ENCODE measurements at regions not wholly inside any gene's neighbourhood (a gene's known extent, or its start where the extent isn't known, plus 50 kb on each side); places are given as distances from the start of the nearest gene placed in this dataset.

DNA sequence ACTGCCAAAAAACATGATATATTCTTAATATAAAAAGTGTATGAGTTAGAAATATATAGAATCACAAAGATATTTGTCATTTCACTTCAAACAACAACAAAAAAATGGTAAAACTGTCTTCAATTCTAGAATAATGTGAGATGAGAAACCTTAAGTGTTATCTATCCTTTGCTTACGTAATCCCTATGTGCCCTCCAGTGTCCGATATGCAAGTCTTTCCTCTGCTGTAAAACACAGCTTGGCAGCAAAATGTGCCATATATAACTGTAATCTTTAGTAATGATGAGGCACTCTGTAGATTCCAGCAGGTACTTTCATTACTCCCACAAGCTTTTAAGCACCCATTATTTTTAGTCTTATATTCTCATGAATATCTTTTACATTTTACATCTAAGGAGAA lies 555.1 kb upstream of the FRG1 start:
- DNase-seq (ENCODE audit: low spot score), result no peak

DNA sequence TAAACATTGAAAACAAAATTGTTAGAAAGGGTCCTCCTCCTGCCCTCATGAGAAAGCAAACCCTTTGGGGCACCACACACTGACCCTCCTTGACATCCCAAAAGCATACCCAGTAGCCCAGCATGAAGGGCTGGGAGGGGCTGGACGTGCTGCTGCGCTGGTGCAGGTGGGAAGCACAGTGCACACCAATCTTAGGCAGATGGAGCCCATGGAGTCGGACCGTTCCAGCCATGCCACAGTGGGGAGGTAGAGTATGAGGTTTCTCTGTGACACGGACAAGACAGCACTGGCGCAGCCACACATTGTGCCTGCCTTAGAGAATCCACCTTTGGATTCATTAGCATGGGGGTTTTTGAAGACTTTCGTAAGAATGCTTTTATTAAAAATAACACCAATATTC lies 544.2 kb upstream of the FRG1 start:
- no peak for DNase-seq (ENCODE audit: low spot score)

DNA sequence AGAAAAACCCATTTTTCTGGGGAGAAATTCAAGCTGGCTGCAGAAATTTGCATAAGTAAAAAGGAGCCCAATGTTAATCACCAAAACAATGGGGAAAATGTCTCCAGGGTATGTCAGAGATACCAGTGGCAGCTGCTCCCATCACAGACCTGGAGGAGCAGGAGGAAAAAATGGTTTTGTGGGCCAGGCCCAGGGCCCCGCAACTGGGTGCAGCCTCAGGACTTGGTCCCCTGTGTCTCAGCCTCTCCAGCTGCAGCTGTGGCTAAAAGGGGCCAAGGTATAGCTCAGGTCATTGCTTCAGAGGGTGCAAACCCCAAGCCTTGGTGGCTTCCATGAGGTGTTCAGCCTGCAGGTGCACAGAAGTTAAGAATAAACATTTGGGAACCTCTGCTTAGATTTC lies 536.4 kb upstream of the FRG1 start:
- no peak for DNase-seq (ENCODE audit: low spot score)

DNA sequence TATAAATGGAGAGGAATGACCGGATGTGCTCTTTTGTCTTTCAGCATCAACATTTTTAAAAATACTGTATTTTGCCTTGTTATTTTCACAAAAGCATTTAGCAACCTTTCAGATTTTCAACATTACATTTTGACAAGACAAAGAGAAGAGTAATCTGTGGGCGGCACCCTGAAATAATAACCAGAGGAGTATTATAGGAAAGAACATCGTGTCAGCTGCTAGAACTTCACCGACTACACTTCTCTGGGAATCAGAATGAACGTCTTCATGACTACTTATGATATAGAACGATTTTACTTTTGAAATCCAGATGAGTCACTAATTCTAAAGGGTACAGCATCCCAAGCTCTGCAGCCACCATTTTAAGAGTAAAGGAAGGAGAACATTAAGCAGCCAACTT lies 531.5 kb upstream of the FRG1 start:
- no peak for DNase-seq (ENCODE audit: low spot score)

DNA sequence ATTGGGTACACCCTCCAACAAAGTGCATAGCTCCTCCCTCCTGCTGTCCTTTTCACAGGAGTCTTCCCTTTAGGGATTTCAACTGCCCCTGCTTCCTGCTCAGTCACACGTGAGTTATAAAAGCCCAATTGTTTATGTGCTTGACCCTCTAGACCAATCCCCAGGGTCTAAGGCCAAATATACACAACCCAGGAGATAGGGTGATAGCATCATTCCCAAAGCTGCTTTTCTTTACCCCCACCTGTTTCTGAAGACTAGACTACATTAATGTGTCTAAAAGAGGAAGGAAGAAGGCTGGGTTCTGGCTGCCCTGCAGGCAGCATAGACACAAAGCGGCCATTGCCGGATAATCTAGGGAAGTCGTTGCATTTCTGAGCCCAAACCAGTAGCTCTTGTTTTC lies 526.7 kb upstream of the FRG1 start:
- DNase-seq (ENCODE audit: low spot score), result no peak

DNA sequence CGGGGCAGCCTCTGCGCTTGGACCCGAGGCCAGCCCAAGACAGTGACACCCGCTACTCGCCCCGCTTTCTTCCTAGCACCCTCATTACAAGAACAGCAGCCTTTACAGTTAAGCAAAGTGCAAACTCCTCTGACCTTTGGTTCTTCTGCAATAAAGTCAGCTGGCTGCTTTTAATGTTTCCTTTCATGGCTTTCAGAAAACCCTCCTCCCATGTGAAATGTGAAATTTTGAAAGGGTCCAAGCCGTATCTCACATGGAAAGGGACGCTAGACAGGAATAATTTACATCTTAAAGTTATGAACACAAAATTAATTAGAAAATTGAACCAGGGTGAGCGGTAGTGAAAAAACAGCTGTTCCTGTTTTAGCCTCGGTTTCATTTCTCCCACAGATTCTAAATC lies 520.1 kb upstream of the FRG1 start:
- no peak for DNase-seq (ENCODE audit: low spot score)

DNA sequence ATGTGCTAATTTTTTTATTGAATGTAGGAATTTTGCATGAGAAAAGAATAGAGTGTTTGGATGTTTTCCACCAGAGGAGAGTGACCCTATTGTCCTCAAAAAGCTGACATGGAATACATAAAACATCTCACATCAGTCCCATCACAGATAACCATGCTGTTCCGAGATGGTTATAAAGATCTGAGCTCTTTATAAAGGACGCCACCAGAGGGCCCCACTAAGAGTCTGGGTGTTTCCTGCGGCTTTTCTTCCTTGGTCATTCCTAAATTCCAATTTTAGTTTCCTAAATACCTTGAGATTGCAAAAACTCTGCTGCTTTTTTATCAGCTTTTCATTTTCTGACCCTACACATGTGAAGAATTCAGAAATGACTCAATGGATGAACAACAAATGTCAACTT lies 504.5 kb upstream of the FRG1 start:
- no peak for DNase-seq (ENCODE audit: low spot score)

DNA sequence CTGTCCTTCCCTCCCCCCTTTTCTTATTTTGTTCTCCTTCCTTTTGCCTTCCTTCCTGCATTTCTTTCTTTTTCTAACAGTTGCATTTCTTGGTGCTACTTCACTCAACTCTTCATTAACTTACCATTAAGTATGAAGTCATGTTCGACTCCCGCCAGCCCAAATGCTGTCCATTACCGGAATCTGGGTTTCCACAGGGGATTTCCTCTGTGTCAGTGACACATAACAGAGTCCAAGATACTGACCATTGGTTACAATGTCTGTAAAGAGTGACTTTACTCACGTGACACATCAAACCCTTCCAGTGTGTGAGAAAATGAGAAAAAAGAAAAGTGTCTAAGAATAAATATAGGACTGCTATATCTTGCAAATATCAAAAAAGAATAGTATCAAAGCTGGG lies 500.0 kb upstream of the FRG1 start:
- no peak for DNase-seq (ENCODE audit: low spot score)

DNA sequence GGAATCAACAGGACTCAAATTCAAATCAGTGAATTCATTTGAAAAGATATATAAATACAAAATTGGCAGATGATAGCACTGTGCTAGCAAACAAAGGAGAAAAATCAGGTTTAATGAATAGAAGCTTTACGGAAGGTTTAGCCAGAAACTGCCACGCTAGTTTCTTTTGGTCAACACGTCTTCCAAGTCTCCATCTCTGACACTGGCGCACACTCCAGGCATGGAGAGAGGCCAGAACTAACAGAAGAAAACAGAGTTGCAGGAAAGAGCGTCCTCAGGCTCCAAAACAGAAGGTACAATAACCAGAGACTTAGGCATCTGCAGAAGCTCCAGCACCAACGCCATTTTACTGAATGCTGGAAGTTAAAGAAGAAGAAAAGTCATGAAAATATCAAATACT lies 497.3 kb upstream of the FRG1 start:
- DNase-seq (ENCODE audit: low spot score), result no peak

DNA sequence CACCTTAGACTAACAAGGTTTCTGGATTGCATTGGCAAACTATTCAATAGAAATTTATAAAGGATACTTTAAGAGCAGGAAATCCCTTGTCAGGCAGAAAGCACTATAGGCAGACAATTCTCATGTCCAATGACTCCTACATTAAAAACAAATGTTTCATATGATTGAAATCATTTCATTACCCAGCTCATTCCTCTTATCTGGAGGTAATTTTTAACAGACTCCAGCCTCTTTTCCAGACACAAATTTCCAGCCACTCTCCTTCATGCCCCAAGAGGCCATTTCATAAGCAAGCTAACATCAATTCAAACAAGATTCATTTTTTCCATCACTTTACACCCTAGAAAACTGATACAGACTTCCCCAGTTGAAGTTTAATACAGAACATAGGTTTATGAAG lies 495.1 kb upstream of the FRG1 start:
- no peak for DNase-seq (ENCODE audit: low spot score)

DNA sequence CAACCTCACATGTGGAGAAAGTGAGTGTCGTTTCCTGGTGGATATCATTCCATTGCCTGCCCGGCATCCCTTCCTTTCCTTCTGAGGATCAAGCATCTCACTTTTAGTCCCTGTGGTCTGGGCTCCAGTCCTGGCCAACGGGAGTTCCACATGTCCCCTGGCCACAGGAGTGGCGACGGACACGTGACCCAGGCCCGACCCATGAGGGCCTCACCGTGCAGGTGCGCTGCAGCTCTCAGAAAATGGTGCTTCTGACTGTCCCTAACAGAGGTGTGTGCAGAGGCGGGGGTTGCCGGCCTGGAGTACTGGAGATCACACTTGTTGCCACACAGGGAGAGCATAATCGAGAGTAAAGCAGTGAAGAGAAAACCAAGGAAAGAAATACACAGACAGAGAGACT lies 476.9 kb upstream of the FRG1 start:
- no peak for DNase-seq (ENCODE audit: low spot score)

DNA sequence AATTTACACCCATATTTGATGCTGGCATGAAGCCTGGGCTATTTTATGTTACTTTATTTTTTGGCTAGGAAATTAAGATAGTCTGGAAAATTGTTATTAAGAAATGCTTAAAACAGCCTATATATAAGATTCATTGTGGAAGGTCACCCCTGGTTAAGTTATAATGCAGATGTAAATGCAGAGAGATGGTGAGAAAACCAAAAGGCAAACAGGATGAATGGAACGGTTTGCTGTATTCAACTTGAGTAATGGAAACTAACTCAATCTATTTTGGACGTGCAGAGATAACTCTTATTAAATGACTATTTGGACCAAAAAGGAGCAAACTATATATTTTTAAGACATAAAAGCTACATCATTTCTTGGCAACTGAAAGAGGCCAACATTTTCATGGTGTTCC lies 446.3 kb upstream of the FRG1 start:
- no peak for DNase-seq (ENCODE audit: low spot score)

DNA sequence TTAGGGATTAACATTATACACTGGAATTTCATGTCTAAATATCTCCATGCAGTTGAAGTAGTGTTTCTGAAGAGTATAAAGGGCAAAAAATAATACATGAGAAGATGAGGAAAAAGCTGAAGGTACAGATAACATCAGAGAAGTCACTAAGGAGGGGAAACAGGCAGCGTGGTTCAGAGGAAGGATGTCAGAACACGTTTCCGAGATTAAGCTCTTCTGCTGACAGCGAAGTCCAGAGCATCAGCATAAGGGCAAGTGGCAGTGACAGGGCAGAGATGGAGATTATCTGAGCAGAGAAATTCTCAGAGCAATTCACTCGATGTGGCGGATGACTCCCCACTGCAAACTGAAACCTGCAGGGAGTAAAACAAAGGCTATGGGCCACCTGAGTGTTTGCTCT lies 443.2 kb upstream of the FRG1 start:
- DNase-seq (ENCODE audit: low spot score), result no peak

DNA sequence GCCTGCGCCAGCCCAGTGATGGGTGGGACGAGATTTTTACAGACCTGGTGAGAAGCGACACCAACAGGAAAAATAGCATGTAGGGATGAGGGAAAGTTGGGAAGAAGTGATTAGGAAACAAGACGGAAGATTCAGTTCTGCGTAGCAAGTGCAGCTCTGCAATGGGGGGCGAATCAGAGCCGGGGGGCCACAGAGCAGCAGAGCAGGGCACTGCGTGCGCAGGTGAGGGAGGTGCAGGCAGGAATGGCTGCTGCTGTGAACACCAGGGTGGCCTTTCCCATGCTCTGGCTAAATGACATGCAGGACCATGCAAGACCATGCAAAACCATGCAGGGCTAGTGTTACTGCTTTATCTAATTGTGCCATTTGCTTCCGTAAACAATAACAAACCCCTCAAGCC lies 442.7 kb upstream of the FRG1 start:
- no peak for DNase-seq (ENCODE audit: low spot score)

DNA sequence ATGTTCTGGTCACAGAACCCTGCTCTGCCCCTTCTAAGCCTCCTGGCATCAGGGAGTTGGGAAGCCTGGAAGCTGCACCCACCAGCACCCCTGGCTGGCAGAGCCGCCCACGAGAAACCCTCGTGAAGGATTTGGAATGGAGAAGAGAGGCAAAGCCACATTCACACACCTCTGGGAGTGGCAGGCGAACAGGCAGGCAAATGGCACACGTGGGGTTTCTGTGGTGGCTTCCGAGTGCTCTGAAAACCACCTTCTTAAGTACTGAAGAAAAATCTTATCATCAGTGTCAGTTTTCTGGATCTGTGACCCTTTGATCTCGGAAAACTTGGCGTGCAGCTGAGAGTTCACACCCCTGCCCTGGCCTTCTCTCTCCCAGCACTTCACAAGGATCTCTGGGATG lies 442.2 kb upstream of the FRG1 start:
- DNase-seq (ENCODE audit: low spot score), result no peak

DNA sequence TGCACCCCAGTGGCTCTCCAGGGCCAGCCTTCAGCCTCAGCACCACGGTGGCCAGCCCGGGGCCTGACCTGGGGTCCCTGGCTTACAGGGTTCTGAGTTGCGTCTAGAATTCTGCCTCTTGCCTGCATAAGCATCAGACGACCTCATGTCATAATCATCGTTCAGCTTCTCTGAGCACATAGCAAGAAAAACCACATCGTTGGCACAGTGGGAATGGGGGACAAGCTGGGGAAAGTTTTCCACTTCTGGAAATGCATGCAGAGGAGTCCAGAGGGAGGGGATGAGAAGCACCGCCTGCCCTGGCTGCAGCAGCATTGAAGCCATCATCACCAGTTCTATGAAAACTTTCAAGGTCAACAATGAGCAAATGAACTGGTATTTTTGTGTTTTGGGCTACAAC lies 441.0 kb upstream of the FRG1 start:
- DNase-seq (ENCODE audit: low spot score), result no peak

DNA sequence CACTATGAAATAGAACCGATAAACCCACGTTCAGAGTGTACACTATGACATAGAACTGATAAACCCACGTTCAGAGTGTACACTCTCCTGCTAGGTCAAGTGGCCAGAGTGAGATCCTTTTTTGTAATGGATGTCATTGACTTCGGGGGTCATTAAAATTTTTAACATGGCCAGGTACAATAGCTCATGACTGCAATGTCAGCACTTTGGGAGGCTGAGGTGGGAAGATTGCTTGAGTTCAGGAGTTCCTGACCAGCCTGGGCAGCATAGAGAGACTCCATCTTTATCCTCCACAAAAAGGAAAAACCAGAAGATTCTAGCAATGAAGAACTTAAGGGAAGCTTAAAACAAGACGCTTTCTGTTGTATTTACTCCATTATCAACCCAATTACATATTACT lies 439.7 kb upstream of the FRG1 start:
- DNase-seq (ENCODE audit: low spot score), result no peak

DNA sequence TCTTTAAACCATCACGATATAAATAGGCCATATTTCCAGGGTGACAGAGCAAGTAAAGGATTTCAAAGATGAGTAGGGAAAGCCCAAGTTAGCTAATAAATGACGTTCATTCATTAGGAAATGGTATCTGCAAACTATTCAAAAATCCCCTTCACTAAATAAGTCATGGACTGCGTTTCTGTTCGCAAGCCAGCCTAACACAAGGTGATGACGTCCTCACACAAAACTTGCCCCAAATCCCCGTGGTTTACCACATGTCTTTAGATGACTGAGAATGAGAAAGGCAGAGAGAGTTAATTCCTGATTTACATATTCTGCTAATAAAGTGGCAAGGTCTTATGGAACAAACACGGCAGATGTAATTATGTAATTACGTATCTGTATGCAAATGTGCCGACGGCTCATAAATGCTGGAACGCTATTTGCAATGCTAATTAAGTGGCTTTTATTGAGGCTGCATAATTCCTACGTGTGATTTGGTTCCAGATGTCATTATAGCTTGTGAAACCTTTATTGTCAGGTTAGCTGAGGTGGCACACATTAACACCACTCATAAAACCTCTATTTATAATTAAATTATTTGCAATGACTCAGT lies 437.7 kb upstream of the FRG1 start:
- no peak for DNase-seq (ENCODE audit: low spot score)

DNA sequence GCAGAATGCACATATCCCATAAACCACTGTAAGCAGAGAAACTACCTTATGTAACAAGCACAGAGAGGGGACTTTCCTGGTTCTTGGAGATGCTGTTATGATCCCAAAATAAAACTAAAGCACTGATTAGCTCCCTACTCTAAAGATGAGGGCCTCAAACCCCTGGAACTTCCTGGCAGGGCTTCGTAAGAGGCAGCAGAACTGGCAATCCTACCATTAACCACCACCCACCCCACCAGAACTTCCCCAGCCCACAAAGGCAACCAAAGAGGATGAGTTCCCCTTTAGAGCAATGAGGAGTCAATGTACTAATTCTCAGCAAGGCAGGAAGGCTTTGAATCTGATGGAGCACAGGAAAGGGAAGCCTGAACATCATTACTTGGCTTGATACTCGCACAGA lies 436.5 kb upstream of the FRG1 start:
- no peak for DNase-seq (ENCODE audit: low spot score)

DNA sequence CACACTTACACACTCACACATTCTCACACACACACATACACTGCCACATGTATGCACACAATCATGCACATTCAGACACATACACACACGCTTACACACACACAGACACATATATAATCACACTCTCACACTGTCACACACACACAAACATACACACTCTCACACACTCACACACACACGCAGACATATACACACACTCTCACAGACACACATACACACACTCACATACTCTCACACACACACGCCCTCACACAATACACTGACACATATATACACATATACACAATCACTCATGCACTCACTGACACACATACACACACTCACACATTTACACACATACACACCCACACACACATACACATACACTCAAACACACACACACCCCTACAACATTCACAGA lies 435.3 kb upstream of the FRG1 start:
- no peak for DNase-seq (ENCODE audit: low spot score)

DNA sequence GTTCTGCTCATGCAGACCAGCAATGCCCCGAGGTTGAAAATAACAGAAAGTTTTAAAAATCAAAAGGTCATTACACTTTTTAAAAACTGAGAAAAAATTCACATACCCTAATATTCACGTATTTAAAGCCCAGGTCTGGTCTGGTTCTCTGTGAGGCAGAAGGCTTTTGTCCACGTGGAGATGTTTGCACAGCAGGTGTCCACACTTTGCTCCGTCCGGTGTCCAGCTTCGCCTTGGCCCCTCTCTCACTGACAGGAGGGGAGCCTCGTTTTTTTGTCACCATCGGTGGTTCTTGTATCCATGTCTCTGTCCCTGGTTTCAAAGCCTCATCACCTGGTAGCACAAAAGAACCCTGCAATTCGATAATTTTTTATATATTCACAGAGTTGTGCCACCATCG lies 434.6 kb upstream of the FRG1 start:
- DNase-seq (ENCODE audit: low spot score), result no peak

DNA sequence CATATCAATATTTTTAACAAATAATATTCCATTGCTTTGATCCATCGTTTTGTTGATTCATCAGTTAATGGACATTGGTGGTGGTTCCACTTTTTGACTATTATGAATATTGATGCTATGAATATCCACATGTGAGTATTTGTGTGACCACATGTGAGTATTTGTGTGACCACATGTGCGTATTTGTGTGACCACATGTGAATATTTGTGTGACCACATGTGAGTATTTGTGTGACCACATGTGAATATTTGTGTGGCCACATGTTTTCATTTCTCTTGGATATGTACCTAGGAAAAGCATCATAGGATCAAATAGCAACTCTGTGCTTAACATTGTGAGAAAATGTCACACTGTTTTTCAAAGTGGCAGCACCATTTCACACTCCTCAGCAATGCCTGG lies 433.6 kb upstream of the FRG1 start:
- no peak for DNase-seq (ENCODE audit: low spot score)

DNA sequence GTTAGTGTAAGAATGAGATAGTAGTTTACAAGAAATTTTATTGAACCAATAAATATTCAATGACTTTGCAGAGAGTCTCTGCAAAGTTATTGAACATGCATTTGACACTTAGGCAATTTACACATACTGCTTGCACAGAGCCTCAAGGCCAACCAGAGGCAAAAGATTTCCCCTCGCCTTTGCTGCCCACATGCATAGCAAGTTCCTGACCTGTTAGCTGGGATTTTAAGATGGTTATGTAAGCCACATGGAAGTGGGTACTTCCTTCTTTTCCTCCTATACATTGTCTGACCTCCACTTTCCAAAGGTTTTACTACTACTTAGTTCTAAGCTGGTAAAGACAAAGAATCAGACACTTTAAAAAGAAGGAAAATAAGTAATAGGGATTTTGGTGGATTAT lies 430.1 kb upstream of the FRG1 start:
- DNase-seq (ENCODE audit: low spot score), result no peak

DNA sequence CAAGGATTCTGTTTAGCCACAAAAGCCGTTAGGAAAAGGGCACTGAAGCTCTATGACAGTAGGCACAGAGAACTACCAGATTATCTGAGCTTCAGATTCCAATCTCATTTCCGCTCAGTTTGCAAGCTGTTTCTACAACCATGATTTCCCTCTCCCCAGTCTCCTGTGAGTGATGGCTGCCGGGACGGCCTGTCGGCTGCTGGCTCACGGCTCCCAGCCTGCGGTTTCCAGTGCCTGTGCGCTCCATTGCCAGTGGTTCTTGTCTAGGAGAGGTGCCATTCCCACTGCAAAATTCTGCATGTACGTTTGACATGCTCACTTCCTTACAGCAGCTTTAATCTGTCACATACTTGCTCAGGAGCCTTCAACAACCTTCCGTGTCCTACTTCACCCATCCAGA lies 429.1 kb upstream of the FRG1 start:
- DNase-seq (ENCODE audit: low spot score), result no peak

DNA sequence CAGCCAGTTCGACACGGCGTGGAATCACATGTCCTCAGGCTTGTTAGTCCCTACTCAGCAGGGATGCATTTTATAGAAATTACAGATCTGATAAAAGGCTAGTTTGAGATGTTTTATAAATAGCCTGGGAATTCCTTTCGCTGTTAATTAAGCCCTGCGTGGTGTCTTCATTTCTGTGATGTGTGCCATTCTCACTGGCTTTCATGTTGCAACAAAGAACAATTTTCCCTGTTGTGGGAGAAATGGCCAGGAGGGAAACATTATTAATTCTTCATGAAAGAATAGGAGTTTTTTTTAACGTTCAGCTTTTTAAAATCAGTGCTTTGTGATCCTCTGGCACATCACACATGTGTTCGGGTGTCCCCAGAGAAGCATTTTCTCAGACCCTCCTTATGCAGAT lies 427.3 kb upstream of the FRG1 start:
- DNase-seq (ENCODE audit: low spot score), result no peak

Data from CD4-positive, alpha-beta T cell treated with Interleukin-6 at 100 ng/mL for 8 hours (primary cell).